ENCODE measurements at regions not wholly inside any gene's neighbourhood (a gene's known extent, or its start where the extent isn't known, plus 50 kb on each side); places are given as distances from the start of the nearest gene placed in this dataset.

DNA sequence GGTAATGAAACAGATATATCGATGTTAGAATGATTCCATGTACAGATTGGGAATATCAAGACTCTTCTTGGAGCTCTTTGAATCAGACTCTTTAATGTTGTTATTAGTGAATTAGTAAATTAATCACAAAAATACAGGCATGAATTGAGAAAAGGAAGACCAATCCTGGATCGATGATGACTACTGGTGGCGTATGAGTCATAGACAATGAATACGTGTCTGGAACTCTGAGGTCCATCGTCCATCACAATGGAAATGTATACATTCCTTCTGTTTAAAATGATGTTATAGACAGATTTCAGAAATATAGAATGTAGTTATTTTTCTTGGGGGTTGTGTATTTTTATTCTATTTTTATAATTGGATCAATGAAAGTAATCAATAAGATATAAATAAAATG is 80.2 kb upstream of the RTL1 start:
- TF ChIP-seq, protein P1, sequence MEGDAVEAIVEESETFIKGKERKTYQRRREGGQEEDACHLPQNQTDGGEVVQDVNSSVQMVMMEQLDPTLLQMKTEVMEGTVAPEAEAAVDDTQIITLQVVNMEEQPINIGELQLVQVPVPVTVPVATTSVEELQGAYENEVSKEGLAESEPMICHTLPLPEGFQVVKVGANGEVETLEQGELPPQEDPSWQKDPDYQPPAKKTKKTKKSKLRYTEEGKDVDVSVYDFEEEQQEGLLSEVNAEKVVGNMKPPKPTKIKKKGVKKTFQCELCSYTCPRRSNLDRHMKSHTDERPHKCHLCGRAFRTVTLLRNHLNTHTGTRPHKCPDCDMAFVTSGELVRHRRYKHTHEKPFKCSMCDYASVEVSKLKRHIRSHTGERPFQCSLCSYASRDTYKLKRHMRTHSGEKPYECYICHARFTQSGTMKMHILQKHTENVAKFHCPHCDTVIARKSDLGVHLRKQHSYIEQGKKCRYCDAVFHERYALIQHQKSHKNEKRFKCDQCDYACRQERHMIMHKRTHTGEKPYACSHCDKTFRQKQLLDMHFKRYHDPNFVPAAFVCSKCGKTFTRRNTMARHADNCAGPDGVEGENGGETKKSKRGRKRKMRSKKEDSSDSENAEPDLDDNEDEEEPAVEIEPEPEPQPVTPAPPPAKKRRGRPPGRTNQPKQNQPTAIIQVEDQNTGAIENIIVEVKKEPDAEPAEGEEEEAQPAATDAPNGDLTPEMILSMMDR (conservative IDR thresholded peaks at IDR 0.05): no peak
- no peak for TF ChIP-seq ZFX (IDR thresholded peaks at IDR 0.05)
